IMR-90 (cell line): ENCODE measurements at regions not wholly inside any gene's neighbourhood (a gene's known extent, or its start where the extent isn't known, plus 50 kb on each side); places are given as distances from the start of the nearest gene placed in this dataset.
"Not testable (repeated sequence)": the region's sequence is repeated elsewhere in the genome, so short reads cannot be mapped to it uniquely, and the experiment has no call there.

Experiments
- ATAC-seq: fragments of 200-7000 bp; cut with Tn5 transposase; 2 replicates; pipeline ENCODE4 v1.9.1; 2020; ENCODE audit warnings: low read depth, mild to moderate bottlenecking, moderate library complexity
- BruUV-seq: library from RNA; stranded (reverse); fragments of 400-500 nt; replicated peaks from 2 replicates; lab custom pipeline; 2021; lab: Mats Ljungman, UMichigan
- CTCF ChIA-PET: fragments of 300-600 bp; formaldehyde crosslinking; extraction: SDS; loops from one replicate; lab custom pipeline; 2021; ENCODE audit warnings: antibody characterized with exemption; lab: Yijun Ruan, JAX
- POLR2A ChIA-PET: fragments of 300-600 bp; sonication (Branson Sonifier 250); formaldehyde crosslinking; loops from one replicate; lab custom pipeline; 2022; ENCODE audit warnings: antibody characterized with exemption; ENCODE audit not compliant: unreplicated experiment; lab: Charles Lee
- DNase-seq: peaks from one replicate; pipeline ENCODE4 v3.0.0; 2013
- H2AFZ ChIP-seq: replicated peaks from 2 replicates; pipeline ENCODE3; 2013; ENCODE audit warnings: low read length, mild to moderate bottlenecking; ENCODE audit not compliant: poor library complexity
- H2AK5ac ChIP-seq: 2 replicates; pipeline ENCODE4 v1.6.1; 2013; ENCODE audit warnings: low read depth, low read length, inconsistent platforms
- H2AK9ac ChIP-seq: replicated peaks from 2 replicates; pipeline ENCODE3; 2013; ENCODE audit warnings: mild to moderate bottlenecking, low read depth, low read length, moderate library complexity; ENCODE audit not compliant: poor library complexity
- H2BK120ac ChIP-seq: 2 replicates; pipeline ENCODE4 v1.6.1; 2013; ENCODE audit warnings: low read depth, low read length, inconsistent platforms
- H2BK15ac ChIP-seq: 3 replicates; pipeline ENCODE4 v1.6.1; 2013; ENCODE audit warnings: low read depth, low read length, inconsistent platforms
- H2BK20ac ChIP-seq: 2 replicates; pipeline ENCODE4 v1.6.1; 2013; ENCODE audit warnings: low read depth, mild to moderate bottlenecking, inconsistent platforms, low read length, moderate library complexity
- H2BK5ac ChIP-seq: 2 replicates; pipeline ENCODE4 v1.6.1; 2013; ENCODE audit warnings: mild to moderate bottlenecking, low read depth, low read length, inconsistent platforms; ENCODE audit not compliant: poor library complexity, severe bottlenecking
- H3K14ac ChIP-seq: replicated peaks from 2 replicates; pipeline ENCODE4 v1.6.1; 2013; ENCODE audit warnings: low read depth, low read length, inconsistent platforms
- H3K18ac ChIP-seq: 2 replicates; pipeline ENCODE4 v1.6.1; 2013; ENCODE audit warnings: low read depth, low read length, control low read depth
- H3K23ac ChIP-seq: 2 replicates; pipeline ENCODE4 v1.6.1; 2013; ENCODE audit warnings: low read depth, low read length, inconsistent platforms
- H3K27ac ChIP-seq: 2 replicates; pipeline ENCODE4 v1.5.1; 2013; ENCODE audit warnings: mild to moderate bottlenecking, control low read depth, low read length; ENCODE audit not compliant: insufficient read depth
- H3K27me3 ChIP-seq: 2 replicates; pipeline ENCODE4 v1.6.1; 2013; ENCODE audit warnings: low read length; ENCODE audit not compliant: control insufficient read depth, insufficient read depth
- H3K36me3 ChIP-seq: 2 replicates; pipeline ENCODE4 v1.6.1; 2013; ENCODE audit warnings: low read length, mixed read lengths; ENCODE audit not compliant: control insufficient read depth, insufficient read depth
- H3K4ac ChIP-seq: 2 replicates; pipeline ENCODE4 v1.6.1; 2013; ENCODE audit warnings: low read depth, low read length, inconsistent platforms
- H3K4me1 ChIP-seq: 2 replicates; pipeline ENCODE4 v1.6.1; 2013; ENCODE audit warnings: low read length, mixed read lengths; ENCODE audit not compliant: control insufficient read depth, insufficient read depth
- H3K4me2 ChIP-seq: 2 replicates; pipeline ENCODE4 v1.6.1; 2013; ENCODE audit warnings: low read depth, mild to moderate bottlenecking, control low read depth, low read length, moderate library complexity
- H3K4me3 ChIP-seq: 2 replicates; pipeline ENCODE4 v1.5.1; 2013; ENCODE audit warnings: low read depth, mild to moderate bottlenecking, control low read depth, low read length, moderate library complexity; ENCODE audit not compliant: insufficient read depth
- H3K56ac ChIP-seq: 2 replicates; pipeline ENCODE4 v1.6.1; 2013; ENCODE audit warnings: low read length, inconsistent platforms; ENCODE audit not compliant: insufficient read depth; ENCODE audit errors: extremely low read depth
- H3K79me1 ChIP-seq, 2 experiments: 2 replicates each; pipeline ENCODE4 v1.6.1; 2013; ENCODE audit warnings: low read length in 2 of 2, inconsistent platforms in 1 of 2, low read depth in 1 of 2
- H3K9ac ChIP-seq: 2 replicates; pipeline ENCODE4 v1.6.1; 2013; ENCODE audit warnings: low read depth, low read length, control low read depth
- H3K9me1 ChIP-seq: 2 replicates; pipeline ENCODE4 v1.6.1; 2013; ENCODE audit warnings: low read length, inconsistent platforms; ENCODE audit not compliant: insufficient read depth
- H3K9me3 ChIP-seq: 2 replicates; pipeline ENCODE4 v1.6.1; 2013; ENCODE audit warnings: low read length; ENCODE audit not compliant: control insufficient read depth, insufficient read depth
- H4K20me1 ChIP-seq: 2 replicates; pipeline ENCODE4 v1.6.1; 2013; ENCODE audit warnings: low read length, inconsistent platforms; ENCODE audit not compliant: insufficient read depth
- H4K5ac ChIP-seq: 2 replicates; pipeline ENCODE4 v1.6.1; 2013; ENCODE audit warnings: mild to moderate bottlenecking, low read depth, low read length, control low read depth
- H4K8ac ChIP-seq, 2 experiments: 2 replicates each; pipeline ENCODE4 v1.6.1; 2013; ENCODE audit warnings: low read depth in 2 of 2, low read length in 2 of 2, control low read depth in 1 of 2, inconsistent platforms in 1 of 2
- H4K91ac ChIP-seq: 2 replicates; pipeline ENCODE4 v1.6.1; 2013; ENCODE audit warnings: low read depth, low read length, inconsistent platforms; ENCODE audit not compliant: insufficient read depth
- WGBS, 2 experiments: methylation state at CpG; one replicate each; pipeline versions ENCODE4 v1.1.5 to v1.1.7; 2013; ENCODE audit warnings: missing lambda C conversion rate in 2 of 2; ENCODE audit not compliant: insufficient read length in 1 of 2; ENCODE audit errors: extremely low coverage in 2 of 2; 5-methylcytosine and 5-hydroxymethylcytosine counted together
- dilution Hi-C: fragments of 300-500 bp; cut with HindIII; formaldehyde crosslinking; loops from one replicate; pipeline ENCODE4 v1.14.3; 2018; ENCODE audit warnings: low sequenced_read_pairs; ENCODE audit not compliant: unreplicated experiment
- in situ Hi-C: fragments of 300-500 bp; cut with MboI; formaldehyde crosslinking; loops from 3 replicates; pipeline ENCODE4 v1.14.3; 2019; ENCODE audit warnings: low sequenced_read_pairs, inconsistent platforms, mixed read lengths
- intact Hi-C: fragments of 100-400 bp; cut with micrococcal nuclease; formaldehyde crosslinking; loops from 2 replicates; pipeline ENCODE4 v1.10.0; 2022

- H3K36me3 ChIP-seq, H2BK15ac ChIP-seq, H2BK120ac ChIP-seq, H3K9ac ChIP-seq, H4K20me1 ChIP-seq, H2BK5ac ChIP-seq, H3K18ac ChIP-seq, DNase-seq, H3K4ac ChIP-seq, H3K14ac ChIP-seq, POLR2A ChIA-PET, H3K27me3 ChIP-seq, H3K9me3 ChIP-seq, H3K9me1 ChIP-seq, intact Hi-C loops, H2AK5ac ChIP-seq, BruUV-seq, H2AK9ac ChIP-seq, CTCF ChIA-PET, H4K5ac ChIP-seq, in situ Hi-C loops, H3K4me2 ChIP-seq, dilution Hi-C loops, H3K23ac ChIP-seq, H3K27ac ChIP-seq, H2BK20ac ChIP-seq, H4K8ac ChIP-seq, H2AFZ ChIP-seq, H3K4me3 ChIP-seq, H3K4me1 ChIP-seq, H4K91ac ChIP-seq, H3K79me1 ChIP-seq, ATAC-seq, H3K56ac ChIP-seq: not testable (repeated sequence)
- WGBS, 2 experiments = 92% methylated on average over 13 of the region's 24 CpGs; no CpG with 5 or more reads in 1 of the 2 experiments
These were observed 447.5 kb upstream of the LRRC7 start for GRCh38 chr1:69120126-69120741.
